H1 (cell line): ENCODE measurements at regions not wholly inside any gene's neighbourhood (a gene's known extent, or its start where the extent isn't known, plus 50 kb on each side); places are given as distances from the start of the nearest gene placed in this dataset.

Experiments used
- CTCF ChIA-PET: fragments of 300-600 bp; sonication (Branson Sonifier 250); formaldehyde crosslinking; loops from one replicate; lab custom pipeline; 2021; ENCODE audit not compliant: partially characterized antibody; lab: Charles Lee
- POLR2A ChIA-PET: fragments of 300-600 bp; sonication (Branson Sonifier 250); formaldehyde crosslinking; loops from one replicate; lab custom pipeline; 2021; ENCODE audit warnings: inconsistent platforms; ENCODE audit not compliant: partially characterized antibody; lab: Charles Lee
- DNase-seq, 2 experiments: peaks; one replicate each; pipeline versions ENCODE4 v3.0.0 to v3.0.0-alpha.2; 2010 to 2022; ENCODE audit warnings: low spot score in 2 of 2, low read depth in 1 of 2, mixed read lengths in 1 of 2
- FAIRE-seq: peaks from 2 replicates; lab custom pipeline; 2011; peaks lifted over from hg19 to GRCh38; lab: Jason Lieb, UNC
- H2AFZ ChIP-seq: 2 replicates; pipeline ENCODE4 v1.8.1; 2012; ENCODE audit warnings: low read length, inconsistent platforms
- H2AK5ac ChIP-seq: 2 replicates; pipeline ENCODE4 v1.6.1; 2013; ENCODE audit warnings: low read depth, low read length
- H2BK120ac ChIP-seq: replicated peaks from 2 replicates; pipeline ENCODE3; 2013; ENCODE audit warnings: low read depth, low read length, inconsistent platforms
- H2BK12ac ChIP-seq: 2 replicates; pipeline ENCODE4 v1.6.1; 2013; ENCODE audit warnings: low read depth, low read length
- H2BK15ac ChIP-seq: 2 replicates; pipeline ENCODE4 v1.6.1; 2013; ENCODE audit warnings: low read length
- H2BK20ac ChIP-seq: 2 replicates; pipeline ENCODE4 v1.6.1; 2013; ENCODE audit warnings: low read length
- H2BK5ac ChIP-seq: 2 replicates; pipeline ENCODE4 v1.6.1; 2013; ENCODE audit warnings: low read depth, low read length
- H3K14ac ChIP-seq: 2 replicates; pipeline ENCODE4 v1.6.1; 2013; ENCODE audit warnings: inconsistent platforms; ENCODE audit not compliant: insufficient read length
- H3K18ac ChIP-seq: 2 replicates; pipeline ENCODE4 v1.6.1; 2013; ENCODE audit warnings: low read length; ENCODE audit errors: extremely low read depth
- H3K23ac ChIP-seq: 2 replicates; pipeline ENCODE4 v1.6.1; 2013; ENCODE audit warnings: inconsistent platforms; ENCODE audit not compliant: insufficient read length
- H3K23me2 ChIP-seq: 2 replicates; pipeline ENCODE4 v1.6.1; 2013; ENCODE audit warnings: low read depth, low read length
- H3K27ac ChIP-seq: 2 replicates; pipeline ENCODE4 v1.6.1; 2011; ENCODE audit warnings: low read depth, low read length, inconsistent platforms
- H3K27me3 ChIP-seq, 4 experiments: replicated peaks in 1 of 4; 1 replicate in 1 of 4; 2 replicates in 3 of 4; pipeline versions ENCODE4 v1.6.1 to v1.8.1; 2011 to 2013; ENCODE audit warnings: low read length in 3 of 4, mild to moderate bottlenecking in 3 of 4, inconsistent platforms in 2 of 4, mixed read lengths in 2 of 4, moderate library complexity in 1 of 4; ENCODE audit not compliant: control insufficient read depth in 3 of 4, insufficient read depth in 3 of 4; ENCODE audit errors: extremely low read depth in 1 of 4
- H3K36me3 ChIP-seq, 4 experiments: 2 replicates each; pipeline versions ENCODE4 v1.6.1 to v1.8.1; 2011 to 2013; ENCODE audit warnings: mild to moderate bottlenecking in 4 of 4, low read length in 3 of 4, moderate library complexity in 2 of 4, control low read depth in 1 of 4, inconsistent platforms in 1 of 4; ENCODE audit not compliant: insufficient read depth in 4 of 4, control insufficient read depth in 2 of 4
- H3K4ac ChIP-seq: replicated peaks from 2 replicates; pipeline ENCODE3; 2013; ENCODE audit warnings: low read length, low read depth, mixed read lengths, inconsistent platforms; ENCODE audit not compliant: insufficient read length
- H3K4me1 ChIP-seq, 4 experiments: replicated peaks in 1 of 4; 1 replicate in 1 of 4; 2 replicates in 3 of 4; pipeline versions ENCODE4 v1.6.1 to v1.8.1; 2011 to 2013; ENCODE audit warnings: low read length in 3 of 4, inconsistent platforms in 2 of 4, mixed read lengths in 1 of 4; ENCODE audit not compliant: insufficient read depth in 4 of 4, control insufficient read depth in 3 of 4
- H3K4me2 ChIP-seq, 2 experiments: 2 replicates each; pipeline versions ENCODE4 v1.6.1 to v1.8.1; 2011 to 2013; ENCODE audit warnings: low read depth in 2 of 2, low read length in 2 of 2, control low read depth in 1 of 2, inconsistent platforms in 1 of 2, mild to moderate bottlenecking in 1 of 2; ENCODE audit not compliant: insufficient read depth in 1 of 2
- H3K4me3 ChIP-seq, 4 experiments: fragments of 200-600, 300-600 bp in 1 of 4; sonication (generic), shearing (Covaris generic), sonication (Bioruptor Twin) in 1 of 4; 2 replicates each; pipeline versions ENCODE4 v1.5.1 to v1.8.1; 2011 to 2016; ENCODE audit warnings: low read length in 4 of 4, low read depth in 3 of 4, control low read depth in 2 of 4, inconsistent platforms in 2 of 4, mild to moderate bottlenecking in 2 of 4, mixed read lengths in 1 of 4, moderate library complexity in 1 of 4; ENCODE audit not compliant: insufficient read depth in 2 of 4; ENCODE audit errors: extremely low read depth in 1 of 4
- H3K56ac ChIP-seq: replicated peaks from 2 replicates; pipeline ENCODE3; 2013; ENCODE audit warnings: low read depth, mild to moderate bottlenecking, mixed read lengths, low read length, inconsistent platforms; ENCODE audit not compliant: insufficient read length
- H3K79me1 ChIP-seq: 2 replicates; pipeline ENCODE4 v1.6.1; 2013; ENCODE audit warnings: low read depth, low read length, control low read depth
- H3K79me2 ChIP-seq, 2 experiments: 2 replicates each; pipeline versions ENCODE4 v1.6.1 to v1.8.1; 2012 to 2013; ENCODE audit warnings: low read length in 2 of 2, mild to moderate bottlenecking in 2 of 2, inconsistent platforms in 1 of 2; ENCODE audit not compliant: insufficient read depth in 2 of 2, control insufficient read depth in 1 of 2
- H3K9ac ChIP-seq, 4 experiments: replicated peaks in 1 of 4; 1 replicate in 1 of 4; 2 replicates in 3 of 4; pipeline versions ENCODE4 v1.6.1 to v1.8.1; 2011 to 2013; ENCODE audit warnings: low read depth in 3 of 4, low read length in 3 of 4, control low read depth in 2 of 4, mild to moderate bottlenecking in 2 of 4, moderate library complexity in 2 of 4, inconsistent platforms in 1 of 4; ENCODE audit errors: extremely low read depth in 1 of 4
- H3K9me3 ChIP-seq, 2 experiments: 2 replicates each; pipeline versions ENCODE4 v1.6.1 to v1.8.1; 2012 to 2013; ENCODE audit warnings: mild to moderate bottlenecking in 2 of 2, moderate library complexity in 2 of 2, control low read depth in 1 of 2, inconsistent platforms in 1 of 2, low read depth in 1 of 2, low read length in 1 of 2, mixed read lengths in 1 of 2; ENCODE audit not compliant: insufficient read depth in 2 of 2
- H4K20me1 ChIP-seq, 2 experiments: replicated peaks in 1 of 2; 2 replicates each; pipeline versions ENCODE3 to v1.8.1; 2011 to 2013; ENCODE audit warnings: inconsistent platforms in 2 of 2, low read length in 2 of 2, mild to moderate bottlenecking in 1 of 2; ENCODE audit not compliant: insufficient read depth in 2 of 2, control insufficient read depth in 1 of 2
- H4K5ac ChIP-seq: 2 replicates; pipeline ENCODE4 v1.6.1; 2013; ENCODE audit warnings: low read length, low read depth, mixed read lengths, inconsistent platforms; ENCODE audit not compliant: insufficient read length
- H4K8ac ChIP-seq: 2 replicates; pipeline ENCODE4 v1.8.0; 2013; ENCODE audit warnings: mild to moderate bottlenecking, moderate library complexity, low read length, inconsistent platforms; ENCODE audit not compliant: insufficient read depth; ENCODE audit errors: extremely low read depth
- H4K91ac ChIP-seq: replicated peaks from 2 replicates; pipeline ENCODE3; 2013; ENCODE audit warnings: low read length, mixed read lengths, inconsistent platforms; ENCODE audit not compliant: insufficient read length
- BCL11A ChIP-seq, 2 experiments: IDR thresholded peaks; one replicate each; pipeline ENCODE4 v1.6.1; 2011; ENCODE audit warnings: low read depth in 2 of 2, low read length in 2 of 2, mild to moderate bottlenecking in 2 of 2
- CEBPB ChIP-seq: IDR thresholded peaks from 2 replicates; pipeline ENCODE4 v1.6.1; 2012; ENCODE audit warnings: low read depth, low read length
- EP300 ChIP-seq, 2 experiments: IDR thresholded peaks; 1 replicate in 1 of 2; 2 replicates in 1 of 2; pipeline ENCODE4 v1.6.1; 2011 to 2012; ENCODE audit warnings: low read depth in 2 of 2, low read length in 2 of 2, mild to moderate bottlenecking in 2 of 2, borderline replicate concordance in 1 of 2, inconsistent platforms in 1 of 2, moderate library complexity in 1 of 2
- NRF1 ChIP-seq: IDR thresholded peaks from 2 replicates; pipeline ENCODE4 v1.6.1; 2011; ENCODE audit warnings: mild to moderate bottlenecking, low read depth, low read length, improper control_type of control experiment
- RAD21 ChIP-seq, 2 experiments: IDR thresholded peaks in 1 of 2; conservative IDR thresholded peaks in 1 of 2; 2 replicates each; pipeline ENCODE4 v1.6.1; 2011; ENCODE audit warnings: low read depth in 2 of 2, low read length in 2 of 2, improper control_type of control experiment in 1 of 2, inconsistent platforms in 1 of 2, mild to moderate bottlenecking in 1 of 2, moderate library complexity in 1 of 2
- RXRA ChIP-seq: IDR thresholded peaks from 2 replicates; pipeline ENCODE4 v1.6.1; 2011; ENCODE audit warnings: low read depth, mild to moderate bottlenecking, low read length, moderate library complexity; ENCODE audit not compliant: insufficient read depth
- SAP30 ChIP-seq: fragments of 300-600 bp; sonication (generic); IDR thresholded peaks from 2 replicates; pipeline ENCODE4 v1.7.1; 2012; ENCODE audit warnings: low read length, moderate library complexity, mild to moderate bottlenecking, inconsistent platforms; ENCODE audit not compliant: insufficient read depth, insufficient replicate concordance
- SIN3A ChIP-seq, 2 experiments: IDR thresholded peaks in 1 of 2; conservative IDR thresholded peaks in 1 of 2; 2 replicates each; pipeline ENCODE4 v1.6.1; 2011 to 2012; ENCODE audit warnings: low read length in 2 of 2, improper control_type of control experiment in 1 of 2, low read depth in 1 of 2, mild to moderate bottlenecking in 1 of 2
- TBP ChIP-seq: IDR thresholded peaks from 2 replicates; pipeline ENCODE4 v1.6.1; 2011; ENCODE audit warnings: low read depth, low read length, improper control_type of control experiment
- YY1 ChIP-seq: IDR thresholded peaks from 2 replicates; pipeline ENCODE4 v1.6.1; 2011; ENCODE audit warnings: low read depth, mild to moderate bottlenecking, low read length
- ZNF274 ChIP-seq: IDR thresholded peaks from 2 replicates; pipeline ENCODE4 v1.7.0; 2012; ENCODE audit warnings: low read length, borderline replicate concordance; ENCODE audit errors: extremely low read depth
- WGBS, 2 experiments: shearing (Covaris generic) in 1 of 2; methylation state at CpG; one replicate each; pipeline versions ENCODE4 v1.1.6 to v1.1.7; 2013 to 2015; ENCODE audit warnings: low lambda C conversion rate in 2 of 2, mixed read lengths in 2 of 2, inconsistent platforms in 1 of 2, low coverage in 1 of 2, missing lambda C conversion rate in 1 of 2; ENCODE audit not compliant: insufficient replicate concordance in 2 of 2, insufficient coverage in 1 of 2, insufficient read length in 1 of 2; ENCODE audit errors: extremely low coverage in 1 of 2, missing lambda C conversion rate in 1 of 2; 5-methylcytosine and 5-hydroxymethylcytosine counted together
- TF ChIP-seq, protein P1 (sequence below): IDR thresholded peaks from 2 replicates; pipeline ENCODE4 v1.6.1; 2011; ENCODE audit warnings: low read depth, mild to moderate bottlenecking, low read length; ENCODE audit not compliant: insufficient read depth
- TF ChIP-seq, protein P2 (sequence below): IDR thresholded peaks from 2 replicates; pipeline ENCODE4 v1.6.1; 2012; ENCODE audit warnings: inconsistent platforms

DNA sequence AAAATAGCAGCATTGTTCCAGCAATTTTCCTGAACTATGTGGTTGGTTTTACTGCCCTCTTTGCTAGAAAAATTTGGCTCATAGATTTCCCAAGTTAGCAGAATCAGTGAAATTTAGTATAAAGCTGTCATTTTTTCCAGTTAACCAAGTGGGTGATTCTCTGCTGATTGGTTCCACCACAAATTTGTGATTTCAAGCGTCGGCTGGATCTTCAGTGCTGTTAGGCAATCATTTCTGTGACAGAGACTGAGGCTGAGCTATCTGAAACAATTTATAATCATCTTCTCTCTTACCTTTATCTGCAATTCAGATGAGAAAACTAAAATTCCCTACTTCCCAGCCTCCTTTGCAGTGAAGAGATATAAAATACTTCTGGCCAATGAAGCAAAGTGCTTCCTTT is 68.6 kb upstream of the OTUD4 start:
- Histone ChIP-seq H3K27me3 (no peaks in the 10 kb centered on the region), H3K14ac (no peak overlapping the region), H3K9ac (no peak overlapping the region), H4K20me1 (no peaks in the 10 kb centered on the region), H2BK12ac (no peak overlapping the region), H3K4me2 (no peak overlapping the region), H2BK120ac (no peak overlapping the region), H3K27ac (no peak overlapping the region), H3K4me3 (no peak overlapping the region), H2BK20ac (no peak overlapping the region), H3K79me2 (no peaks in the 10 kb centered on the region), H4K91ac (no peak overlapping the region), H3K18ac (no peak overlapping the region), H3K4ac (no peak overlapping the region), H3K56ac (no peak overlapping the region), H4K8ac (no peak overlapping the region), H3K23me2 (no peaks in the 10 kb centered on the region), H4K5ac (no peak overlapping the region), H2AFZ (no peak overlapping the region), H3K79me1 (no peaks in the 10 kb centered on the region), H3K4me1 (no peaks in the 10 kb centered on the region), H2AK5ac (no peak overlapping the region), H3K36me3 (no peaks in the 10 kb centered on the region), H2BK5ac (no peak overlapping the region), H3K23ac (no peak overlapping the region), H3K9me3 (no peaks in the 10 kb centered on the region; a peak in 1 of 4 replicates), H2BK15ac (no peak overlapping the region)
- ChIA-PET POLR2A (no interaction called here), CTCF (interaction anchor here (0.8 to 1.5 kb wide), 5 partner anchors 10 to 16 kb away, joined by 3 to 6 read pairs (median 3); no protein-coding TSS in a partner anchor)
- no peak for DNase-seq
- FAIRE-seq: no peak
- WGBS, 2 experiments: 85% methylated on average over 2 of the region's 2 CpGs; no CpG with 5 or more reads in 1 of the 2 experiments
- TF ChIP-seq RAD21 (IDR thresholded peaks at IDR 0.05 in 1 of 2, conservative IDR thresholded peaks at IDR 0.05 in 1 of 2; ENCODE audit: low read depth in 2 of 2, low read length in 2 of 2) (no peak), EP300 (IDR thresholded peaks at IDR 0.05; ENCODE audit: borderline replicate concordance in 1 of 2, low read depth in 2 of 2, low read length in 2 of 2) (no peak), ZNF274 (no peak), NRF1 (no peak), SAP30 (no peak), YY1 (no peak), SIN3A (conservative IDR thresholded peaks at IDR 0.05 in 1 of 2, IDR thresholded peaks at IDR 0.05 in 1 of 2; ENCODE audit: low read depth in 1 of 2, low read length in 2 of 2) (no peak), RXRA (no peak), TBP (no peak), CEBPB (no peak), BCL11A (IDR thresholded peaks at IDR 0.05; ENCODE audit: low read depth in 2 of 2, low read length in 2 of 2) (no peak)
- TF ChIP-seq, protein P1, sequence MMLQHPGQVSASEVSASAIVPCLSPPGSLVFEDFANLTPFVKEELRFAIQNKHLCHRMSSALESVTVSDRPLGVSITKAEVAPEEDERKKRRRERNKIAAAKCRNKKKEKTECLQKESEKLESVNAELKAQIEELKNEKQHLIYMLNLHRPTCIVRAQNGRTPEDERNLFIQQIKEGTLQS: no peak
- TF ChIP-seq, protein P2, sequence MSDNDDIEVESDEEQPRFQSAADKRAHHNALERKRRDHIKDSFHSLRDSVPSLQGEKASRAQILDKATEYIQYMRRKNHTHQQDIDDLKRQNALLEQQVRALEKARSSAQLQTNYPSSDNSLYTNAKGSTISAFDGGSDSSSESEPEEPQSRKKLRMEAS: no peak
